GM18519 (cell line): ENCODE measurements at regions not wholly inside any gene's neighbourhood (a gene's known extent, or its start where the extent isn't known, plus 50 kb on each side); places are given as distances from the start of the nearest gene placed in this dataset.

Source experiments
- ATAC-seq: cut with Tn5 transposase; IDR thresholded peaks from one replicate; pipeline ENCODE4 v1.9.1; 2021; ENCODE audit warnings: mild to moderate bottlenecking, moderate library complexity; ENCODE audit not compliant: unreplicated experiment, low FRiP score

DNA sequence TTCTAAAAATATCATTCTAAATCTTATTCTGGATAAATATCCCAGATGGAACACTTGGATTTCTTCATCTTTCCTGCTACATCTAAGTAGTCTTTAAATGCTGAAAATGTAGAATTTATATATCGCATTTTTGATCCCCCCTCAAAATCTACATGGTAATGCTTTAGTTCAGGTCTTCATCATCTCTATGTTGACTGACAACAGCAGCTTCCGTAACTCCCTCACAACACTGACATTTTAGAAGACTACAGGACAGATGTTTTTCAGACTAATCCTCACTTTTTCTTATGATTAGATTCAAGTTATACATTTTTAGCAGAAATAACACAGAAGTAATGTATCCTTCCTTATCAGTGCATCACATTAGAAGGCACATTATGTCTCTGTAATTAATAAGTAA lies 336.5 kb downstream of the LMO4 start:
- no peak for ATAC-seq

DNA sequence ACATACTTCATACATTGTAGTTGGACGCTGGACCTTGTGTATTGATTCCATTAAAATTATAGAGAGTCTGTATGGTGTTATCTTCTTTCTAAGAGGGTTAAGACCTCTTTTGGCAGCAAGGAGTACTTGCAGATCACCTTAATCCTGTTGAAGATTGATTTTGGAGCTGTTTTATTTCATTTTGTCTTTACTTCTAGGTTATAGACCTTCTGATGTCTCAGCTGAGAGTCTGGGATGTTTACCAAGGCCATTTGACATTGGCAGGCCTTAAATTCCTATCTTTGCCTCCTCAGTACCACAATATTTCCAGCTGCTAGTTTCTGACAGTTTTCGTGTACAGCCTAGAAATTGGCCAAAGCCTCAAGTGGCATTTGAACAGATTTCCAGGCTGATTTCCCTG lies 338.0 kb downstream of the LMO4 start:
- ATAC-seq, result no peak

DNA sequence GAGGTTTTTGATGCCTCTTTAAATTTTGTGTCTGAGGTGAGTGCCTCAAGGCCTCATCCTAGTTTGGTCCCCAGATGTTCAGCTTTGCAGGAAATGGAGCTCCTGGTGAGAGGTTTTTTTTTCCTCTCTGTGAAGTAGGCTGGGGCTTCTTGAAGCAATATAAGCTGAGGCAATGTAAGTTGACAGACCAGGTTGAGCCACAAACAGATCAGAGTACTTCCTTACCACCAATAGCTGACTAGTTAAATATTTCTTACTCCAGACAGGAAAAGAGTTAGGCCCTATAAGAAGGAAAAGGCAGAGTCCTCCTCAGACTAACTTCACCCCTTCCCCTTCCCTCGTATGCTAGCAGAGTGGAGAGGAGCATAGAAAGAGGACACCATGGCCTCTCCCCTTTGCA lies 341.0 kb downstream of the LMO4 start:
- ATAC-seq, result no peak

DNA sequence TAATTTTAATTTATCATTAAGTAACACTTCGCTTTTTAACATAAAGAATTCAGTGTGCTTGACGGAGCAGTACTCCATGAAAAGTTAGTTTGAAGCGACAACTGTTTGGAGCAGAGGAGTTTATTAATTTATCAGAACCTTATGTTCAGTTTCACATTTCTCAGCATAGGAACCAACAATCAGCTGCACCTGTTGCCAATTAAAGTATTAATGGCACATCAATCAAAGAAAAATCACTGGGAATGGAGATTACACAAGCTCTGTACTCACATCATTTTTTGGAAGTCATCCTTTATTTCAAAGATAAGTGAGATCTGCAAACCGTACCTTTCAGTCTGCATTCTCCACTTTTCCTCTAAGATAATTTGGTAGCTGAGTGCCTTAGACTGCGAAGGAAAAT lies 344.6 kb downstream of the LMO4 start:
- no peak for ATAC-seq

DNA sequence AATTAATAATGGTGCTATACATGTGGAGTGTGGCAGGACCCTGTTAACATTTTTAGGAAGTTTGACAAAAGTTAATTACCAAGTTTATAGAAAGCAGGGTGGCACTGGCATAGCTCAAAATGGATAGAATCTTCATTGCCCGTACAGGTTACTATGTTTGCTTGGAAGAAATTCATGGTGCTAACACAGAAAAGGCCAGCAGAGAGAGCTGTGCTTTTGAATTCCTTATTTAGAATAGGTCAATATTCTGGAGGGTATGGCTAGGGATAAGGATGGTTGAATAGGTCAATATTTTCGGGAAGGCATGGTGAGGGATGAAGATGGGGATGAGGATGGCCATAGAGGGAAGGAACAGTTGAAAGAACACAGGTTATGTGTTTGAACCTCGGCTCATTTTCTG lies 345.1 kb downstream of the LMO4 start:
- no peak for ATAC-seq

DNA sequence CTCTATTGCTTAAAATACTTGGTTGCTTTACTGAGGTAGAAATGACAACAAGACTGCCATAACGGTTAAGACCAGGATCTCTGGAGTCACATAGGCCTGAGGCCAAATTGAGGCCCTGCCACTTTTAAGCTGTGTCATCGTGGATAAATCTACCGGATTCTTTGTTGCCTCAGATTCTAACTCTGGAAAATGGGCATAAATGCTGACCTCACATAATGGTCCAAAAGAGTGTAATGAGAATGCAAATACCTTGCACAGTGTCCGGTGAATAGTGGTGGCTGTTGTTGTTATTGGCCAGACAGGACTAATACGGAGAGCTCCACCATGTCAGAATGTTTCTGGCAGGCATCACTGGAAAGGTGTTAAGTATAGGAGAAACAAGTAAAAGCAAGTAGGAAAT lies 346.1 kb downstream of the LMO4 start:
- ATAC-seq, result no peak

DNA sequence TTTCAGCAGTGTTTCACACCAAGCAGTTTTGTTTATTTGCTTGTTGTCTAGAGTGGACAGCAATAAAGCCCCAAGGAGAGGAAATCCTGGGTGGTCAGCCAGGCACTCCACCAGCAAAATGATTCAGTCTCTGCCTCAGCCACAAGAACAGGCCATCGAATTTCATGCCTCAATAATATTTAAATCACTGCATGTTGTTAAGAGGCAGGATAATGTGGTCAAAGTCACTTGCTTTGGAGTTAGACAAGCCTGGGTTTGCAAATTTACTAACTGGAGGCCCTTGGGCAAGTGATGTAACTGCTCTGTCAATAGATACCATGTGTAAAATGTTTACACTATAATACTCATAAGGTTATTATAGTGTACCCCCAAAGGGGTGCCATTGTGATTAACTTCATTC lies 349.6 kb downstream of the LMO4 start:
- ATAC-seq, result no peak

DNA sequence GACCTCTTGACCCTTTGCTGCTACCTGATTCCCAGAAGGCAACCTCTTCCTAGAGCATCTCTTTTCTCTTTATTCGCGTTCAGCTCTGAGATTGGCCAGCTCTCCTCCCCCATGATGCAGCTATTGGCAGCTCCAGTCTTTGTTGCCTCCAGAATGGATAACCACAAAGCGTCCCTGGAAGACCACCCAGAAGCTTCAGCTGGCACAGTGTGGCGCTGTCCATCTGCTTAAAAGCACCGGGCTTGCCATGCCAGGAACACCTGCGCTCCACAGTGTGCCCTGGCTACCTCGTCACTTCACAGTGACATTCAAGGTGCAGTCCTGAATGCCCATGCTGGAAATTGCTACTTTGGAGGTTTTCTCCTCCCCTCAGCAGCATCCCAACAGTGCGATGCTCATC lies 353.9 kb downstream of the LMO4 start:
- ATAC-seq, result no peak

DNA sequence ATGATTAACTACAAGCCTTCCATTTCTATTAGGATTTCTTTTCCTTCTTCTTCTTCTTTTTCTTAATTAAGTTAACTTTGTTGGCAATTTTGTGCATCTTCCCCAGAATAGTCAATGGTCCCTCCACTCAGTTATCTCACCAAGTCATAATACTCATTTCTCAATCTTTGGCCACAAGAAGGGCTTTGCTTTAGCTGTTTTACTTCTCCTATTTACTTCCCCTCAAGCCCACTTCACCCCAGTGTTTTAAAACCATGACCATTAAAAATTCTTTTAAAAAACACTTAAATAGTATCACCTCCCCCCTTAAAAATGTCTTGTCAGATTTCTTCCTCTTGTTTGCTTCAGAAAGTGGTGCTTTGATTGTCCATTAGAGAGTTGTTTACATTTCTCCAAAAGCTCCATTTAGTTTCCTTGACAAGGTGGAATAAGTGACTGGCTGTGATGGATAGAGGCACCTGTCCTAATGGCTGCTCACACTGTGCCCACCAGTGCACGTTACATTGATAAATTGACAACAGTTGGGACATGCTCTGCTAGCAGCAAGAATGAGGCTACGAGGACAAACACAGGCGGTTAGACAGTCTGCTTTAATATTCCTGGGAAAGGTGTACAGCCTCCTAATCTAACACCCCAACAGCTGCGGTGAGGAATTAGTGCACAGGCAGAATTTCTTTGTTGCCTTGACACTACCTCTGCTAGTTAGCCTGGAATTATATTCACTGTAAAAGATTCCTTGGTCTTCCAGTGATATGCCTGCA lies 354.7 kb downstream of the LMO4 start:
- no peak for ATAC-seq

DNA sequence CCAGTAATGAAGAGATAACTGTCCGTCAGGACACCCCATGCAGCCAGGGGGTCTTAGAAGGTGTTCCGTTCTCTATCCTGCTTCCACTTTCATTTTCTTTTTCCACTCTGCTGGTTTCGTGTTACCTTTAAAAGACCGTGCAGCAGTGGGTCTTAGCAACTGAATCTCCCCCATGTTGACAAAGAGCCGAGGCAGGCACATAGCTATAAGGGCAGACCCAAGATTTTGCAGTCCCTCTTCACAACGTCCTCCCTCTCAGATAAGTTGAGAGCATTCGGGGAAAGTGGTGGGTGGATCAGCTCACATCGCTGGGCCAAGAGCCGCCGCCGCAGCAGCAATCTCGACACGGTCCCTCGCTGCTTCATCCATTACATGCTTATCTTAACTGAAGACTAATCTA lies 355.5 kb downstream of the LMO4 start:
- ATAC-seq, result no peak

DNA sequence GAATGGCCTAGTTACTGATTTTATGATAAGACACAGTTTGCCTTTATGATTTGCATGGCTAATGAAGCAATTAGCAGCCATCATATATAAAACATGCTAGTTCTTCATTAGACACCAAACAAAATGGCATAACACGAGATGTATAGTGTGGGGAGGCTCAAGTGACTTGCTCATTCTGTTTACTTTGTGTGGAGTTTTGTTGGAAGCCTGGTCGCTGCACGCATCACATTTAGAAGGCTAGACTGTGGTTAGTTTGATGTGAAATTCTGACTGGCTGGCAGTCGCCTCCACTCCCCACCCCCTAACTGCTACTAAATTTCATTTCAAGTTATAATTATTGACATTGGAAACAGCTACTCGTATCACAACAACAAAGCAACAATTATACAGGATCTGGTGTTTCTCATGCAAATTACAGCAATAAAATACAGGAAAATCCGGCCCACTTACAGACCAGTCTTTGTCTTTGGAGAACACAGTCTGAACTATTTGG lies 356.1 kb downstream of the LMO4 start:
- no peak for ATAC-seq

DNA sequence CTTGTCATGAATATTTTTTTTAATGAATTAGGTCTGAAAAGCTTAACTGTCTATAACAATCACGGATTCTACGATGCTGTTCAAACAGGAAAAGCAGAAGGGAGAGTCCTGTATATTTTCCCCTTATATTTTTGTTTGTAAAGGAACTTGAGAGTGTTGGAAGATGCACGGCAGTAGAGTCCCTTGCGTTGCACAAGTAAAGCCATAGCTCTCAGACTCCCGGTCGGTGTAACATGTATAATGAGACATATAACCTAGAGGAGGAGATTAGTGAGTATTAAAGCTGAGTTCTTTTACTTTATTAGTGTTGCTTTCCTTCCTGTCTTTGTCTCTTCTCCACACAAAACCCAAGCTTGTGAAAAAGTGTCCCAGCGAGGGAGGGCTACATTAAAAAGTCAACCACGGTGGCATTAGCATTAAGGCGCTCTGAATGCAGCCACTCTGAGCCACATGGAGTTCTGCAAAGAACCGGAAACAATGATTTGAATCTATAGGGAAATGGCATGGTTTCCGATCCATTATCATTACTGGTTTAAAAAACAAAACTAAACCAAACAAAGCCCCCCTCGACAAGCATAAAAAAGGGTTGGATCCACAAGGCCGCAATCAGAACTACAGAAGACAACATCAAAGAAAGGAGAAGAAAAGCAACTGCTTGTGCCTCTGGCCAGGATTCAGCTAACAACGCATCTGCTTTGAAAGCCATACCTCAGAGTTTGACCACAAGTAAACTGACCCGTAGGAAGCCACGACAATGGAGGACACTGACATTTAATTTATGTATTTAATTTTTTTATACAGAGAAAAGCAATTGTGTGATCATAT lies 356.8 kb downstream of the LMO4 start:
- ATAC-seq, result no peak

DNA sequence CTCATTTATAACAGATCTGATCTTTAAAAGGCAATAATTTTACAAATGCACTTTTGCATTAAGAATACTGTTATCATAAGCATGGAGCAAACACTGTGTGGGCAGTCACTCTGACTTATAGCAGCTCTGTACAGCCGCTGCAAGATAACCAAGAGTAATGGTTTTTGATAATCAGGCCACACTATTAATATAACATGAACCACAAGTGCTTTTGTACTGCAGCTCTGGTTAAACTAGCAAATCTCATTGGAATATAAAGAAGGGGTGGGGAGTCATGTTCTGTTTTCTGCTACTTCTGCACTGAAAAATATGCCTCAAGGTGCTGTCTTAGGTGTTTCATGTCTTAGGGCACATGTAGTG lies 357.4 kb downstream of the LMO4 start:
- no peak for ATAC-seq

DNA sequence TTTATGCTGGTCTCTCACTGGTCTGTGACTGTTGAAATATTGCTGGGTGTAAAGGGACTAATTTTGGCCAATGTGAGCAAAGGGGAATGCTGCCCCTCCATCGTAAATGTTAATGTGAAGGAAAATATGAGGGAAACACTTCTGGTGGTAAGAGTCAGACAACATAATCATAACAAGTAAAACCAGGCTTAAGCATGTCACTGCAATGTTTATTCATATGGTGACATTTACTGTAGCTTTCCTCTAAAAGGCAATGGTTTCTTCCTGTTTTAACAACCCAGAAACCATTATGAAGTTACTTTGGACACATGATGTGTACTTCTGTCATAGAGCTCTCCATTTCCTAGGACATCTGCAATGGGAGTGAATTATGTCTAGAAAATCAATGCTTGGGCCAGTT lies 358.0 kb downstream of the LMO4 start:
- no peak for ATAC-seq

DNA sequence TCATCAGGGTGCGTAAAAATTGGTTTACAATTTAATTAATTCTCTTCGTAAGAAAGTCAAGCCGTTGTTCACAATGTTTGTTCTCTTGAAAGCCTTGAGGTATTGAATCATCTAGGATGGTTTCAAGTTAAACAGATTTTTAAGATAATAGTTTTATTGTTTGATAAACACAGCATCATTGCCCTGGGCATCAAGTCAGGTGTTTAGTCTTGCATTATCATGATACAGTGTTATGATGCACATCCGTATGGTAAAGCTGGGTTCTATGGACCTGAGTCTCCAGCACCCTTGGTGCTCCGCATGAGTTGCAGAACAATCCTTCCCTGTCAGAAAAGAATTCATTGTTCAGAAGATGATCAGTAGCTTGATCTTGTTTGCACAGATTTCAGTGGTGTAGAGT lies 359.5 kb downstream of the LMO4 start:
- no peak for ATAC-seq

DNA sequence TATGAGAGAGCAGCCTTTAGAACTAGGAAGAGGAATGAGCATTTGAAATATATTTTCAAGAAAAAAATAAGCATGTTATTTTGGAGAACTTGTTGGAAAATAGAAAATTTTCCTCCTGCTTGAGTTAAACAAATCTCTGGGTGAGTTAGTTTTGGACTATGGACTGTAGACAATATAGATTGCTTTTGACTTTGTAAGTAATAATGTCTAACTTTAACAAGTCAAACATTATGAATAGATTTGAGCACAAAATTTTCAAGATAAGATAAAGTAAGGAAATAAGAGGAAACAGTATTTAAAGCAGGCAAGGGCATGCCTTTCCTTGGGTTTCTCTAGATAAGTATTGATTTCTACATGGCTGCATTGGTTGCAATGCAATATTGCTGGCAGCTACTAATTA lies 360.8 kb downstream of the LMO4 start:
- no peak for ATAC-seq

DNA sequence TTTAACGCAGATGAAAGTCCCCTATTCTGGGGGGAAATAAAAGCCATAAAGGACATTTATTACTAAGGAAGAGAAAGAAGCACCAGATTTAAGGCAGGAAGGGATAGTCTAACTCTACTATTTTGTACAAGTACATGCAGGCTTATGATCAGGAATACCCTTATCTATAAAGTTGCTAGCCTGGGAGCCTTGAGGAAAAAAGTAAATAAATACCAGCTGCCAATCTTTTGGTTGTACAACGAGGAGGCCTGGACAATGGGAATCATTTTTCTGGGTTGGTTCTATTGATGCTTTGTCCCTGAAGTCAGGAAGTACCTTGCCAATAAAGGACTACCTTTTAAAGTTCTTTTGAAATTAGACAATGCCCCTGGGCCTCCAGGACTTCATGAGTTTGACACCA lies 367.8 kb downstream of the LMO4 start:
- ATAC-seq, result no peak

DNA sequence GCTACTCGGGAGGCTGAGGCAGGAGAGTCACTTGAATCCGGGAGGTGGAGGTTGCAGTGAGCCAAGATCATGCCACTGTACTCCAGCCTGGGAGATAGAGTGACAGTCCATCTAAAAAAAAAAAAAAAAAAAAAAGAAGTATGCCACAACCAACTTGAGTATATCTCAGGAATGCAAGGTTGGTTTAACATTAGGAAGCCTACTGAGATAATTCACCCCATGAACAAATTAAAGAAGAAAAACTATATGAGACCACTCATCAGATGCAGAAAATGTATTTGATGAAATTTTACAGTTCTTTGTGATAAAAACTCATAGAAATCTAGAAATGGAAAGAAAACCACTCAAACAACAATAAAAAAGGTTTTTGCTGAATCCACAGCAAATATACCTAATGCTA lies 373.8 kb downstream of the LMO4 start:
- no peak for ATAC-seq

DNA sequence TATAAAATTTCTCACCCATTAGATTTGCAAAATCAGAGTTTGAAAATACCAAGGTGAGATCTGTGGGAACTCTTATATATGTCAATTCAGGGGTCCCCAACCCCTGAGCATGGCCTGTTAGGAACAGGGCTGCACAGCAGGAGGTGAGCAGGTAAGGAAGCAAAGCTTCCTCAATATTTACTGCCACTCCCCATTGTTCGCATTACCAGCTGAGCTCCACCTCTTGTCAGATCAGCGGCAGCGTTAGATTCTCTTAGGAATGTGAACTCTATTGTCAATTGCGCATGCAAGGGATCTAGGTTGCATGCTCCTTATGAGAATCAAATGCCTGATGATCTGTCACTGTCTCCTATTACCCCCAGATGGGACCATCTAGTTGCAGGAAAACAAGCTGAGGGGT lies 376.6 kb downstream of the LMO4 start:
- no peak for ATAC-seq

DNA sequence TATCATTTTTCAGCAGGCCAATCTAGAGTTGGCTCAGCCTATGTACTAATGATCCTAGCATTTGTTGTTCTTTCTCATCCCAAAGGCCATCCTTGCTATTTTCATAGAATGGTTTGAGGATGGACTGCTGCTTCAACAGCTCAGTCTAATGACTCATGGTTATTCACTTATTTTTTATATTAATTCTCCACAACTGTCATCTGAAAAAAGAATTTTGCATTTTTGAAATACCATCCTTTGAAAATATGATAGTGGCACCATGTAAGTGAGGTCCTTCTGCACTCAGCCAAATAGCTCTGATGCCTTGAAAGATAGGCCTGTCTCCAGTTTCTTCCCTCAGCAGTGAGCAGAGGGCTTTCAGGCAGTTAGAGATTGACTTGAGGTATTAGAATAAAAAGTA lies 377.5 kb downstream of the LMO4 start:
- no peak for ATAC-seq

DNA sequence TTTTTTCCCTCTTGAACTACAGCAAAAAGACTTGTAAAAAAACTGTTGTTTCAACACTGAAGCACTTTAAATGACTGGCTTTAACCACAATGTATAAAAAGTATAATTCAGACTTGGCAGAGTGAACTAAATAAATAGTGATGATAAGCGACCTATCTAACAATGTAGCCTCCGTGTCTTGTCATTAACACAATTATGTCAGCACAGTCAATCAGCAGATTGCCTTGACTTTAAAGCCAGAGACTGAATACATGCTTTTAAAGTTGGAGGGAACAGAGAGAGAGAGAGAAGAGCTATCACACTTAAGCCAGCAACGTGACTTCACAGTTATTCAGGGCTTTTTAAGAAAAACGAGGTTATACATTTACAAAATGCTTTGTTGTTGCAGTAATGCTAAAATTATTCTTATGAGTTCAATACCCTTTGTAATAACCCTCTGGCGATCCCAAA lies 378.1 kb downstream of the LMO4 start:
- no peak for ATAC-seq

DNA sequence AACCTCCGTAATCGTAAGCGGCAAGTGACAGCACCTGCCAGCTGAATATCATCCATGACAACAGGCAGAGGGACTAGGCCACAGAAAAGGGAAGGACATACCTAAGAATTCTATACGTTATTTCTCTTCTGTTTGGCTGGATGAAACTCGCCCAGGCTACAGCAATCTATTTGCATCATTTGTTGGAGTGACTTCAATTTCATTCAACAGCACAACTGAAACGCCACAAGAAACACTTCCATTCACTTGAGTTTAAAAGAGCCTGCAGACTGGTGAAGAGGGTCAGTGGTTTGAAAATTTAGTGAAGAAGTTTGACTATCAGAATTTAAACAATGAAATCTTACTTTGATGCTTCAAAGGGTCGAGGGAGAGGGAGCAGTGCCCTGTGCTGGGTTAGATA lies 378.7 kb downstream of the LMO4 start:
- ATAC-seq, result no peak
